Kidney epithelial cell (primary cell): ENCODE measurements at regions not wholly inside any gene's neighbourhood (a gene's known extent, or its start where the extent isn't known, plus 50 kb on each side); places are given as distances from the start of the nearest gene placed in this dataset.

Experiments used
- DNase-seq: peaks from one replicate; pipeline ENCODE4 v3.0.0-alpha.2; 2010; ENCODE audit warnings: low read depth
- H3K27me3 ChIP-seq: 2 replicates; pipeline ENCODE4 v1.6.0; 2011; ENCODE audit warnings: low read length; ENCODE audit not compliant: control insufficient read depth, insufficient read depth
- H3K36me3 ChIP-seq: 2 replicates; pipeline ENCODE4 v1.5.1; 2011; ENCODE audit warnings: low read length; ENCODE audit not compliant: control insufficient read depth, insufficient read depth
- H3K4me3 ChIP-seq: 2 replicates; pipeline ENCODE4 v1.5.1; 2011; ENCODE audit warnings: low read depth, mild to moderate bottlenecking, control low read depth, low read length
- TF ChIP-seq, protein P1 (sequence below): IDR thresholded peaks from 2 replicates; pipeline ENCODE4 v1.5.1; 2011; ENCODE audit warnings: mild to moderate bottlenecking, moderate library complexity, low read length, control low read depth, inconsistent platforms; ENCODE audit not compliant: insufficient read depth, poor library complexity, severe bottlenecking

DNA sequence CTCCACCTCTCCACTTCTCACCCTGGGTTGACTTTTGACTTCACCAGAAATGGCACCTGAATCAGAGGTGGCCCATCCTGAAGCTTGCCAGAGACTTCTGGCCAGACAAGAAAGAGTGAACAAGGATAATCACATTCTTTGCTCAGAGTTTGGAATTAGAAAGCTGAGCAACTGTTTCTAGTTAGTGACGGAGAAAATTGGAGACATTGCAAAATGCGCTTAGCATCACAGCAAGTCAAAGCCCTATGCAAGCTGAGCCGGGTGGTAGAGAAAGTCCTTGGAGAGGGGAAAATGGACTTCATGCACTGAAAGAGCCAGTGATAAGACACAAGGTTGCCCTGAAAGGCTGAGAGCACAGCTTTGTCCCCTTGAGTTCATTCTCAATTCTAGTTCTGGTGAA lies 161.8 kb downstream of the PAH start:
- no peak for DNase-seq
- TF ChIP-seq, protein P1, sequence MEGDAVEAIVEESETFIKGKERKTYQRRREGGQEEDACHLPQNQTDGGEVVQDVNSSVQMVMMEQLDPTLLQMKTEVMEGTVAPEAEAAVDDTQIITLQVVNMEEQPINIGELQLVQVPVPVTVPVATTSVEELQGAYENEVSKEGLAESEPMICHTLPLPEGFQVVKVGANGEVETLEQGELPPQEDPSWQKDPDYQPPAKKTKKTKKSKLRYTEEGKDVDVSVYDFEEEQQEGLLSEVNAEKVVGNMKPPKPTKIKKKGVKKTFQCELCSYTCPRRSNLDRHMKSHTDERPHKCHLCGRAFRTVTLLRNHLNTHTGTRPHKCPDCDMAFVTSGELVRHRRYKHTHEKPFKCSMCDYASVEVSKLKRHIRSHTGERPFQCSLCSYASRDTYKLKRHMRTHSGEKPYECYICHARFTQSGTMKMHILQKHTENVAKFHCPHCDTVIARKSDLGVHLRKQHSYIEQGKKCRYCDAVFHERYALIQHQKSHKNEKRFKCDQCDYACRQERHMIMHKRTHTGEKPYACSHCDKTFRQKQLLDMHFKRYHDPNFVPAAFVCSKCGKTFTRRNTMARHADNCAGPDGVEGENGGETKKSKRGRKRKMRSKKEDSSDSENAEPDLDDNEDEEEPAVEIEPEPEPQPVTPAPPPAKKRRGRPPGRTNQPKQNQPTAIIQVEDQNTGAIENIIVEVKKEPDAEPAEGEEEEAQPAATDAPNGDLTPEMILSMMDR = no peak
- Histone ChIP-seq H3K36me3 (no peaks in the 10 kb centered on the region), H3K4me3 (no peak overlapping the region), H3K27me3 (no peaks in the 10 kb centered on the region)

DNA sequence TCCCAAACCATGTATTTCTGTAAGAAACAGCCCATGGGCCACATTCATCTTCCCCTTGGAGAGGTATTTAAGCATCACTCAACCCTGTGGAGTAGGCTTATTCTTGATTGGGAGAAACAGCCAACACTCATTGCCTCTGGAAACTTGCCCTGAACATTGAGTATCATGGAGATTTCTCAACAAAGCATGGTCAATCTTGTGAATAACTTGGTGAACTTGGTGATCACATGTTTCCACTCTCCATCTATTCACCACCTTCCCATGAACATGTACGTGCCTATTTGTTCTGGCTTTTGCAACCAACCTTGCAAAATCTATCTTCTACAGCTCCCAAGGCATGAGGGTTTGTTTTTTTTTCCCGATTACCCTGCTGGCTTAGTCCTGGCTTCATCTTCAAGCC lies 163.2 kb downstream of the PAH start:
- Histone ChIP-seq H3K27me3 (no peaks in the 10 kb centered on the region), H3K4me3 (no peak overlapping the region), H3K36me3 (no peaks in the 10 kb centered on the region)
- TF ChIP-seq, protein P1 = no peak
- no peak for DNase-seq

DNA sequence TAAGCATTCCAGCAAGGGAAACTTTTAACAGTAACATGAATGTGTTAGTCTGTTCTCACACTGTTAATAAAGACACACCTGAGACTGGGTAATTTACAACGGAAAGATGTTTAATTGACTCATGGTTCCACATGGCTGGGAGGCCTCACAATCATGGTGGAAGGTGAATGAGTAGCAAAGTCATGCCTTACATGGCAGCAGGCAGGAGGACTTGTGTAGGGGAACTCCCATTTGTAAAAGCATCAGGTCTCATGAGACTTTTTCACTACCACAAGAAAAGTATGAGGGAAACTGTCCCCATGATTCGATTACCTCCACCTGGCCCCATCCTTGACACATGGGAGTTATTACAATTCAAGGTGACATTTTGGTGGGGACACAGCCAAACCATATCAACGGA lies 168.3 kb downstream of the PAH start:
- TF ChIP-seq, protein P1 = no peak
- no peak overlapping the region for H3K4me3 ChIP-seq

DNA sequence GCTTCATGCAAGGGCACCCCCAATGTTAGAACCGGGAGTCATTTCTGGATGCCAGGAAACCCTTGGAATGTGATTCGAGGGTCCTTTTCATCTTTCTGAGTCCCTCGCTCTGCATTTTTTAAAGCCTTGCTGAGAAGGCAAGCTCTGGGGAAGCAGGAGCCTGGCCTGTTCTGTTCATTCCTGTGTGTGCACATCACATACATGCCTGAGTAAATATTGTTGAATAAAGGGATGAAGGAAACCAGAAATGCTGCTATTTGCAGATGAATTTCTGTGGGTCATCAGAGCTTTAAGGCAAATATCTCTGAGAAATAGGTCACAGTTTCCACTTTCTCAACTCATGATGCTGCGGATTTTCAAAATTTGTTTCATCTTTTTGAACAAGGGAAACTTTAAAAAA lies 170.1 kb downstream of the PAH start:
- Histone ChIP-seq H3K36me3 (no peaks in the 10 kb centered on the region), H3K4me3 (no peak overlapping the region), H3K27me3 (no peaks in the 10 kb centered on the region)
- no peak for DNase-seq
- TF ChIP-seq, protein P1 = no peak

More for the DNA sequence above, 168.3 kb downstream of the PAH start:
- no peaks in the 10 kb centered on the region for H3K36me3 ChIP-seq
- DNase-seq = no peak
- H3K27me3 ChIP-seq = no peaks in the 10 kb centered on the region

DNA sequence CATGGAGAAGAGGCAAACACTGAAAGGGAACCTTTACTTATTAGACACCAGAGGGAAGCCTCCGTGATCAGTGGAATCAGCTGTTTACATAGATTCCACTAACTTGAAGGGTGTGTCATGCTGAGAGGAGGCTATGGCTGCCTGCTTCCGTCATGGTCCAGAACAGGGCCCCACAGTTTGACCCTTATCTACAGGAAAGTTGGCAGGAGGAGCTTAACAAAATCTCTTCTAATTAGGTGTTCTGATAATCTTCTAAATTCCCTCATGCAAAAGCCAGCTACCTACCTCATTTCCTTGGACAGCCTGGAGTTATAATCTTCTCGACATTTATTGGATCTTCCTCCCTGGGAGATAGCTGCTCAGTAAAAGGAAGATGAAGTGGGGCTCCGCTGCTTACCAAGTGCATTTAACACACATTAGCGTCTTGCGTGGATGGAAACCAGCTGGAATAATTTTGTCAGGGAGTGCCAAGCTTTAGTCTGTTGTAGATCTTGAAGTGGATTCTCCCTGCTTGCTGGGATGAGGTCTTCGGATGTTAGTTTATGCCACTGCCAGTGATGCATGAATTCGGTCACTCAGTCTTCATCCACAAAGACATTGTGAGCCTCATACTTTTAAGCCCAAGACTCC lies 171.0 kb downstream of the PAH start:
- no peaks in the 10 kb centered on the region for H3K27me3 ChIP-seq
- H3K4me3 ChIP-seq = no peak overlapping the region
- H3K36me3 ChIP-seq = no peaks in the 10 kb centered on the region
- TF ChIP-seq, protein P1 = no peak
- DNase-seq = no peak

DNA sequence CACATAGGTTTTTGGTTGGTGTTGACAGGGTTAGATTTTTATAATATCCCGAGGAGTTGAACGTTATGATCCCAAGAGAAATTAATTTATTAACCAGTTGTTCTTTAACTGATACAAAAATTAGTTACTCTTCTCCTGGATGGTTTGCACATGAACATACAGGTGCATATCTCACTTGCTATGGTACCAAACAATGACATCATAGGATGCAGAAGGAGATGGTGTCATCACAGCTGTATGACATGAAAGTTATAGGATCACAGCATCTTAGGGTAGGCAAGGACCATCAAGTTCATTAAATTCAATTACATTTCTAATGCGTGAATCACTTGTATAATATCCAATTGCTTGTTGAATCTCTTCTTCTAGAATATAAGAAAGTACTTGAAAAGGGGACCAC lies 175.8 kb downstream of the PAH start:
- Histone ChIP-seq H3K4me3 (no peak overlapping the region), H3K36me3 (no peaks in the 10 kb centered on the region), H3K27me3 (no peaks in the 10 kb centered on the region)
- TF ChIP-seq, protein P1 = no peak
- no peak for DNase-seq
